Chondrocyte (in vitro differentiated cells): ENCODE measurements at regions not wholly inside any gene's neighbourhood (a gene's known extent, or its start where the extent isn't known, plus 50 kb on each side); places are given as distances from the start of the nearest gene placed in this dataset.

Source experiments
- DNase-seq: peaks from one replicate; pipeline ENCODE4 v3.0.0; 2021; ENCODE audit warnings: mixed read lengths, low spot score
- H3K27ac Mint-ChIP-seq: one replicate; pipeline ENCODE4 v1.8.0; 2021; ENCODE audit warnings: mild to moderate bottlenecking, moderate library complexity, mixed read lengths; ENCODE audit not compliant: unreplicated experiment
- H3K27me3 Mint-ChIP-seq: 2 replicates; pipeline ENCODE4 v1.8.0; 2021; ENCODE audit warnings: low read depth, mixed read lengths
- H3K36me3 Mint-ChIP-seq: 2 replicates; pipeline ENCODE4 v1.8.0; 2021; ENCODE audit warnings: low read depth, mixed read lengths
- H3K4me1 Mint-ChIP-seq: 2 replicates; pipeline ENCODE4 v1.8.0; 2021; ENCODE audit warnings: low read depth, mild to moderate bottlenecking, mixed read lengths
- H3K4me3 Mint-ChIP-seq: one replicate; pipeline ENCODE4 v1.8.0; 2021; ENCODE audit warnings: mild to moderate bottlenecking, moderate library complexity, mixed read lengths; ENCODE audit not compliant: unreplicated experiment
- H3K9me3 Mint-ChIP-seq: 2 replicates; pipeline ENCODE4 v1.8.0; 2021; ENCODE audit warnings: low read depth, mixed read lengths
- TF ChIP-seq, protein P1 (sequence below): fragments of 200-600 bp; sonication (generic); IDR thresholded peaks from 2 replicates; pipeline ENCODE4 v1.5.0; 2021; ENCODE audit warnings: antibody characterized with exemption, mild to moderate bottlenecking, moderate library complexity

DNA sequence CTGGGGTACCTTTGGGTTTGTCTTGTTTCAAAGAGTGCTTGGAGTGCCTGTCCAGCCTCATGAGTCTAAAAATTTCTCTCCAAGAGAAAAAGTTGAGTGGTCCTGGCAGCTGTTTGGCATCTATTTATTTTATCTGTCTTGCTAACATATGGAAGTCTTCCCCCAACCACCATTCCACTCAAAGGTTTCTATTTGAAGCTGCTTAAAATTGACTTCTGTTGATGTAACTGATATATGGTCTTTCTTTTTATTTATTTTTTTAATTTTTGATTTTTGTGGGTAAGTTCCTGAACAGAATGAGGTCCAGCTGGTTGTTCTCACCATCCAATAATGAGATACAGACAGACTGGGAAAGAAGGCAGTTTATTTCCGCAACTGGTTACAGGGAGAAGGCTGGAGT is 178.7 kb upstream of the SGCD start:
- Mint-ChIP-seq H3K36me3 (no peaks in the 10 kb centered on the region), H3K4me1 (peaks cover 8% of the 10 kb centered on the region), H3K27me3 (peaks cover 2% of the 10 kb centered on the region), H3K4me3 (no peak overlapping the region), H3K9me3 (no peaks in the 10 kb centered on the region), H3K27ac (no peak overlapping the region)
- TF ChIP-seq, protein P1, sequence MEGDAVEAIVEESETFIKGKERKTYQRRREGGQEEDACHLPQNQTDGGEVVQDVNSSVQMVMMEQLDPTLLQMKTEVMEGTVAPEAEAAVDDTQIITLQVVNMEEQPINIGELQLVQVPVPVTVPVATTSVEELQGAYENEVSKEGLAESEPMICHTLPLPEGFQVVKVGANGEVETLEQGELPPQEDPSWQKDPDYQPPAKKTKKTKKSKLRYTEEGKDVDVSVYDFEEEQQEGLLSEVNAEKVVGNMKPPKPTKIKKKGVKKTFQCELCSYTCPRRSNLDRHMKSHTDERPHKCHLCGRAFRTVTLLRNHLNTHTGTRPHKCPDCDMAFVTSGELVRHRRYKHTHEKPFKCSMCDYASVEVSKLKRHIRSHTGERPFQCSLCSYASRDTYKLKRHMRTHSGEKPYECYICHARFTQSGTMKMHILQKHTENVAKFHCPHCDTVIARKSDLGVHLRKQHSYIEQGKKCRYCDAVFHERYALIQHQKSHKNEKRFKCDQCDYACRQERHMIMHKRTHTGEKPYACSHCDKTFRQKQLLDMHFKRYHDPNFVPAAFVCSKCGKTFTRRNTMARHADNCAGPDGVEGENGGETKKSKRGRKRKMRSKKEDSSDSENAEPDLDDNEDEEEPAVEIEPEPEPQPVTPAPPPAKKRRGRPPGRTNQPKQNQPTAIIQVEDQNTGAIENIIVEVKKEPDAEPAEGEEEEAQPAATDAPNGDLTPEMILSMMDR, result no peak
- DNase-seq, result no peak

DNA sequence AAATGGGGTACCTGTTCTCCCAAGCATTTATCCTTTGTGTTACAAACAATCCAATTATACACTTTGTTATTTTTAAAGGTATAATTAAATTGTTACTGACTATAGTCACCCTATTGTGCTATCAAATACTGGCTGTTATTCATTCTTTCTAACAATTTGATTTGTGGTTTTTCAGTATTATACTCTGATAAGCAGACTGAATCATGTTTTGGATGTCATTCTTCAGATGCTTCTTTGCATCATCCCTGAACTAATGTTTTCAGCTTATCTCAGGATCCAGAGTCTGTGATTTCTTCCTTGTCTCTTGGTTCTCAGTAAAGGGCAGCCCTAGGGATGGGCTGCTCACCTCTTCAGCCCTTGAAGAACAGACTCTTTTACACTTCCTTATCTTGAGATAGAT is 177.8 kb upstream of the SGCD start:
- Mint-ChIP-seq H3K27ac (no peak overlapping the region), H3K27me3 (peaks cover 2% of the 10 kb centered on the region)

DNA sequence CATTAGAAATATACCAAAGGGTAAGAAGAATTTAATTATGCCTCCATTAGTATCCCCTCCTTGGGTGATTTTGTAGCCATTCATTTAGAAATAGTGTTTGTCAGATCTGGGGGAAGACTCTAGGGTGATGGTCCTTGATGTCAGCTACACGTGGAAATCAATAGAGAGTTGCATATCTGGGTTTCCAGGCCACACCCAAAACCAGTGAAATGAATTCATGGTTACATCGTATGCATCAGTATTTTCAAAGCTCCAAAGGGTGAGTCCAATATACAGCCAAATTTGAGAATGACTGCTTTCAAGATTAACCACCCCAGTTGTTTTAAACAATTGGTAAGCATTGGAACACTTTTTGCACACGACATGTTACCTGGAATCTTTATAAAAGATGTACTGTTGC is 173.4 kb upstream of the SGCD start:
- Mint-ChIP-seq H3K9me3 (no peaks in the 10 kb centered on the region), H3K27me3 (peaks cover 2% of the 10 kb centered on the region), H3K4me3 (no peak overlapping the region), H3K4me1 (no peaks in the 10 kb centered on the region), H3K36me3 (no peaks in the 10 kb centered on the region), H3K27ac (no peak overlapping the region)
- TF ChIP-seq, protein P1, result no peak
- DNase-seq, result no peak

More for the DNA sequence above, 177.8 kb upstream of the SGCD start:
- TF ChIP-seq, protein P1, result no peak
- no peaks in the 10 kb centered on the region for H3K36me3 Mint-ChIP-seq
- DNase-seq, result no peak
- peaks cover 8% of the 10 kb centered on the region for H3K4me1 Mint-ChIP-seq
- no peaks in the 10 kb centered on the region for H3K9me3 Mint-ChIP-seq
- no peak overlapping the region for H3K4me3 Mint-ChIP-seq

DNA sequence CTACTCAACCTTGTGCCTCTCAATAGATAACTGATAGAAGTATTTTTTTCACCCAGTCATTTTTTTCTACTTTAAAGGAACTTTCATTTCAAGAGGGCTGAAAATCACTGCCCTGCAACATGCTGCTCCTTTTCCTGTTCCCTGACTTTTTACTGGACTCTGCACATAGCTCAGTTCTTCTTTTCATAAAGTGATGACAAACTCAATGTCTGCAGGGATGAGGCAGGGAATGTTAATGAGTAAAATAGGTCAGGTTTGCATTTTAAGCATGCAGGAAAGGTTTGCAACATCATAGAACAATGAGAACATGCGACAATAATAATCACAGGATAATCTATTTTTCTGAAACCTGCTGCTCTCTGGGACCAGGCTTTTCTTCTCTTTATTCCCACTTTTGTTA is 172.2 kb upstream of the SGCD start:
- Mint-ChIP-seq H3K36me3 (no peaks in the 10 kb centered on the region), H3K4me3 (no peak overlapping the region), H3K27me3 (peaks cover 2% of the 10 kb centered on the region), H3K9me3 (no peaks in the 10 kb centered on the region), H3K4me1 (no peaks in the 10 kb centered on the region), H3K27ac (no peak overlapping the region)
- DNase-seq, result no peak
- TF ChIP-seq, protein P1, result no peak

DNA sequence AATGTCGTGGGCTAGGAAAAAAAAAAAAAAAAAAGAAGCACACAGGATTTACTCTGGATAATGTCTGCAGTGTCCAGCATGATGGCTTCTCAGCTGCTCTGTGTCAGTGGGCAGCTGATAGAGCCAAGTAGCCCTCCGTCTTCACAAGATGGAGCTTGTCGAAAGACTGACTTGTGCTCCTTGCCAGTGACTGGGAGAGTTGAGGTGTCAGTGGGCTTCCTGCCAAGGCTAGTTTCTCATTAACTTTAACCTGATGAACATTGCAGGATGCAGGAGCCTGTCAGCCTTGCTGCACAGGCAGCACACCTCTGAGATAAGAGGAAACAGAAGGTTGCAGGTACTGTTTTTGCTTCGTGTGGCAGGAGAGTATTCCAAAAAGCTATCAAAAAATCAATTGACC is 171.4 kb upstream of the SGCD start:
- DNase-seq, result no peak
- no peaks in the 10 kb centered on the region for H3K9me3 Mint-ChIP-seq
- H3K27ac Mint-ChIP-seq, result no peak overlapping the region
- H3K4me3 Mint-ChIP-seq, result no peak overlapping the region
- H3K36me3 Mint-ChIP-seq, result no peaks in the 10 kb centered on the region
- TF ChIP-seq, protein P1, result no peak
- no peaks in the 10 kb centered on the region for H3K4me1 Mint-ChIP-seq
- H3K27me3 Mint-ChIP-seq, result peaks cover 2% of the 10 kb centered on the region
